GM12878 (cell line): ENCODE measurements at regions not wholly inside any gene's neighbourhood (a gene's known extent, or its start where the extent isn't known, plus 50 kb on each side); places are given as distances from the start of the nearest gene placed in this dataset.

ENCODE experiments used
- ATAC-seq: fragments of 200-7000 bp; cut with Tn5 transposase; 3 replicates; pipeline ENCODE4 v1.9.1; 2020; ENCODE audit warnings: mild to moderate bottlenecking, moderate library complexity
- BruUV-seq: library from RNA; stranded (reverse); fragments of 400-500 nt; replicated peaks from 2 replicates; lab custom pipeline; 2021; lab: Mats Ljungman, UMichigan
- CTCF ChIA-PET: fragments of 300-600 bp; sonication (Branson Sonifier 250); formaldehyde crosslinking; extraction: SDS; loops from one replicate; lab custom pipeline; 2021; ENCODE audit warnings: inconsistent platforms; lab: Yijun Ruan, JAX
- POLR2A ChIA-PET: fragments of 350-600 bp; formaldehyde crosslinking; extraction: SDS; loops from one replicate; lab custom pipeline; 2021; ENCODE audit warnings: inconsistent platforms; lab: Charles Lee
- RAD21 ChIA-PET: fragments of 300-600 bp; sonication (Branson Sonifier 250); formaldehyde crosslinking; loops from one replicate; lab custom pipeline; 2023; ENCODE audit warnings: antibody characterized with exemption; ENCODE audit not compliant: unreplicated experiment; lab: Charles Lee
- SMC1A ChIA-PET: fragments of 300-600 bp; sonication (Branson Sonifier 250); formaldehyde crosslinking; loops from one replicate; lab custom pipeline; 2023; ENCODE audit not compliant: unreplicated experiment, uncharacterized antibody; lab: Charles Lee
- DNase-seq: peaks from one replicate; pipeline ENCODE4 v3.0.0-alpha.2; 2011; ENCODE audit warnings: low read depth, low spot score
- FAIRE-seq: peaks from 3 replicates; lab custom pipeline; 2011; peaks lifted over from hg19 to GRCh38; lab: Jason Lieb, UNC
- H2AFZ ChIP-seq: 2 replicates; pipeline ENCODE4 v1.6.0; 2011; ENCODE audit warnings: low read depth, low read length, control low read depth; ENCODE audit not compliant: control insufficient read depth
- H3K27ac ChIP-seq: 2 replicates; pipeline ENCODE4 v1.5.1; 2011; ENCODE audit warnings: control low read depth; ENCODE audit not compliant: control insufficient read depth, insufficient read depth
- H3K27me3 ChIP-seq, 2 experiments: replicated peaks in 1 of 2; 2 replicates each; pipeline versions ENCODE4 v1.6.0 to v1.6.1; 2011; ENCODE audit warnings: low read length in 1 of 2; ENCODE audit not compliant: control insufficient read depth in 2 of 2, insufficient read depth in 2 of 2
- H3K36me3 ChIP-seq, 2 experiments: 2 replicates each; pipeline ENCODE4 v1.5.1; 2011; ENCODE audit warnings: low read length in 1 of 2; ENCODE audit not compliant: control insufficient read depth in 2 of 2, insufficient read depth in 2 of 2
- H3K4me1 ChIP-seq: 2 replicates; pipeline ENCODE4 v1.6.1; 2011; ENCODE audit warnings: mild to moderate bottlenecking, low read length, moderate library complexity, mixed read lengths; ENCODE audit not compliant: control insufficient read depth, insufficient read depth
- H3K4me2 ChIP-seq: 2 replicates; pipeline ENCODE4 v1.6.0; 2011; ENCODE audit warnings: control low read depth; ENCODE audit not compliant: control insufficient read depth, insufficient read depth
- H3K4me3 ChIP-seq: fragments of 200-600 bp; sonication (generic); 2 replicates; pipeline ENCODE4 v1.5.1; 2016
- H3K79me2 ChIP-seq: 2 replicates; pipeline ENCODE4 v1.6.0; 2011; ENCODE audit warnings: low read length; ENCODE audit not compliant: control insufficient read depth, insufficient read depth
- H3K9ac ChIP-seq: 2 replicates; pipeline ENCODE4 v1.8.0; 2011; ENCODE audit warnings: low read length, control low read depth, mixed read lengths; ENCODE audit not compliant: control insufficient read depth, insufficient read depth
- H3K9me3 ChIP-seq: replicated peaks from 3 replicates; pipeline ENCODE4 v1.5.1; 2011; ENCODE audit warnings: mild to moderate bottlenecking, low read length; ENCODE audit not compliant: control insufficient read depth, insufficient read depth
- H4K20me1 ChIP-seq: 2 replicates; pipeline ENCODE4 v1.6.0; 2011; ENCODE audit not compliant: control insufficient read depth, insufficient read depth
- BACH1 ChIP-seq: fragments of 450-650 bp; IDR thresholded peaks from 2 replicates; pipeline ENCODE4 v1.6.1; 2017; ENCODE audit warnings: mild to moderate bottlenecking, borderline replicate concordance
- CEBPZ ChIP-seq: fragments of 150-350 bp; IDR thresholded peaks from 2 replicates; pipeline ENCODE4 v1.6.1; 2016; ENCODE audit warnings: low read depth, low read length
- CHD2 ChIP-seq: IDR thresholded peaks from 2 replicates; pipeline ENCODE4 v1.6.1; 2011; ENCODE audit warnings: low read depth, low read length, improper control_type of control experiment, borderline replicate concordance
- EP300 ChIP-seq, 2 experiments: fragments of 150-350 bp in 1 of 2; IDR thresholded peaks; 2 replicates each; pipeline ENCODE4 v1.6.1; 2011 to 2012; ENCODE audit warnings: low read depth in 2 of 2, low read length in 2 of 2, borderline replicate concordance in 1 of 2, improper control_type of control experiment in 1 of 2, inconsistent platforms in 1 of 2; ENCODE audit not compliant: control insufficient read depth in 1 of 2
- EZH2 ChIP-seq: IDR thresholded peaks from 2 replicates; pipeline ENCODE4 v1.6.1; 2012; ENCODE audit warnings: low read depth, mild to moderate bottlenecking, control low read depth, inconsistent platforms, low read length, borderline replicate concordance; ENCODE audit not compliant: control insufficient read depth
- NBN ChIP-seq: fragments of 450-650 bp; IDR thresholded peaks from 2 replicates; pipeline ENCODE4 v1.6.1; 2016
- NFIC ChIP-seq: IDR thresholded peaks from 2 replicates; pipeline ENCODE4 v1.6.1; 2012; ENCODE audit warnings: low read depth, mild to moderate bottlenecking, inconsistent platforms, low read length, moderate library complexity
- POLR2A ChIP-seq: IDR thresholded peaks from 2 replicates; pipeline ENCODE4 v1.6.1; 2011; ENCODE audit warnings: low read depth, mild to moderate bottlenecking, low read length
- RBBP5 ChIP-seq: fragments of 200-600 bp; sonication (generic); conservative IDR thresholded peaks from 2 replicates; pipeline ENCODE4 v1.6.1; 2016
- STAT3 ChIP-seq: IDR thresholded peaks from 2 replicates; pipeline ENCODE4 v1.6.1; 2011; ENCODE audit warnings: low read depth, low read length, improper control_type of control experiment
- TCF7 ChIP-seq: IDR thresholded peaks from 2 replicates; pipeline ENCODE4 v1.6.1; 2014; ENCODE audit warnings: antibody characterized with exemption, borderline replicate concordance
- WGBS: methylation state at CpG from one replicate; pipeline ENCODE4 v1.1.6; 2016; ENCODE audit warnings: low lambda C conversion rate; ENCODE audit not compliant: insufficient replicate concordance, insufficient coverage; ENCODE audit errors: missing lambda C conversion rate; 5-methylcytosine and 5-hydroxymethylcytosine counted together
- in situ Hi-C: fragments of 300-500 bp; cut with MboI; formaldehyde crosslinking; loops from 9 replicates; pipeline ENCODE4 v1.14.3; 2018; ENCODE audit warnings: mixed read lengths
- intact Hi-C: fragments of 100-400 bp; cut with micrococcal nuclease; formaldehyde crosslinking; loops from one replicate; pipeline ENCODE4 v1.14.2; 2022; ENCODE audit not compliant: unreplicated experiment
- TF ChIP-seq, protein P1 (sequence below): IDR thresholded peaks from 2 replicates; pipeline ENCODE4 v1.6.1; 2011; ENCODE audit warnings: low read depth, mild to moderate bottlenecking, low read length, moderate library complexity, borderline replicate concordance; ENCODE audit errors: extremely low read depth
- TF ChIP-seq, protein P2 (sequence below): fragments of 450-650 bp; formaldehyde crosslinking; IDR thresholded peaks from 2 replicates; pipeline ENCODE4 v1.4.0; 2020; ENCODE audit warnings: mild to moderate bottlenecking, moderate library complexity

- no peak for TF ChIP-seq STAT3
- TF ChIP-seq, protein P1, sequence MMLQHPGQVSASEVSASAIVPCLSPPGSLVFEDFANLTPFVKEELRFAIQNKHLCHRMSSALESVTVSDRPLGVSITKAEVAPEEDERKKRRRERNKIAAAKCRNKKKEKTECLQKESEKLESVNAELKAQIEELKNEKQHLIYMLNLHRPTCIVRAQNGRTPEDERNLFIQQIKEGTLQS = no peak
- TF ChIP-seq EP300 (IDR thresholded peaks at IDR 0.05; ENCODE audit: borderline replicate concordance in 1 of 2, control insufficient read depth in 1 of 2, low read depth in 2 of 2, low read length in 2 of 2) = no peak
- TF ChIP-seq NFIC = no peak
Measured at GRCh38 chr5:145110834-145111233, 724.3 kb downstream of the PRELID2 start (continued).

DNA sequence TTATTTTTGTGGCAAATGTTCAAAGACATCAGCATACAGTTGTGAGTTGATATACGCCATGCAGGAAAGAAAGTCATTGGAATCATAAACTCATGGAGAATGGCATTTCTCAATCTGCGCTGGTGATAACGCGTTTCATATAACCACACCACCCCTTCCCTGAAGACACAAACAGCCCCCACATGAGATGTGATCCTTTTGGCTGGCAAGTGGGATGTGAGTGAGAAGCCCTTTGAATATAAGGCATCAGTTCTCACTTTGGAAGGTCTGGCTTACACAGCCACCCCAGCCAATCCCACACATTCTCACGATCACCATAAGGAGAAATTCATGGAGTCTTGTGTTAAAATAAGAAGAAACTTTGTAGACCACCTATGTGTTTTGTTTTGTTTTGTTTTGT lies 725.0 kb downstream of the PRELID2 start:
- ChIA-PET RAD21 (no interaction called here), SMC1A (no interaction called here), POLR2A (no interaction called here), CTCF (no interaction called here)
- no peaks in the 10 kb centered on the region for H3K4me1 ChIP-seq
- no peak overlapping the region for H3K9ac ChIP-seq
- DNase-seq = no peak
- no peak for FAIRE-seq
- no peaks in the 10 kb centered on the region for H3K36me3 ChIP-seq
- no peaks in the 10 kb centered on the region for H3K9me3 ChIP-seq
- no peak overlapping the region for H3K4me3 ChIP-seq
- TF ChIP-seq, protein P2, sequence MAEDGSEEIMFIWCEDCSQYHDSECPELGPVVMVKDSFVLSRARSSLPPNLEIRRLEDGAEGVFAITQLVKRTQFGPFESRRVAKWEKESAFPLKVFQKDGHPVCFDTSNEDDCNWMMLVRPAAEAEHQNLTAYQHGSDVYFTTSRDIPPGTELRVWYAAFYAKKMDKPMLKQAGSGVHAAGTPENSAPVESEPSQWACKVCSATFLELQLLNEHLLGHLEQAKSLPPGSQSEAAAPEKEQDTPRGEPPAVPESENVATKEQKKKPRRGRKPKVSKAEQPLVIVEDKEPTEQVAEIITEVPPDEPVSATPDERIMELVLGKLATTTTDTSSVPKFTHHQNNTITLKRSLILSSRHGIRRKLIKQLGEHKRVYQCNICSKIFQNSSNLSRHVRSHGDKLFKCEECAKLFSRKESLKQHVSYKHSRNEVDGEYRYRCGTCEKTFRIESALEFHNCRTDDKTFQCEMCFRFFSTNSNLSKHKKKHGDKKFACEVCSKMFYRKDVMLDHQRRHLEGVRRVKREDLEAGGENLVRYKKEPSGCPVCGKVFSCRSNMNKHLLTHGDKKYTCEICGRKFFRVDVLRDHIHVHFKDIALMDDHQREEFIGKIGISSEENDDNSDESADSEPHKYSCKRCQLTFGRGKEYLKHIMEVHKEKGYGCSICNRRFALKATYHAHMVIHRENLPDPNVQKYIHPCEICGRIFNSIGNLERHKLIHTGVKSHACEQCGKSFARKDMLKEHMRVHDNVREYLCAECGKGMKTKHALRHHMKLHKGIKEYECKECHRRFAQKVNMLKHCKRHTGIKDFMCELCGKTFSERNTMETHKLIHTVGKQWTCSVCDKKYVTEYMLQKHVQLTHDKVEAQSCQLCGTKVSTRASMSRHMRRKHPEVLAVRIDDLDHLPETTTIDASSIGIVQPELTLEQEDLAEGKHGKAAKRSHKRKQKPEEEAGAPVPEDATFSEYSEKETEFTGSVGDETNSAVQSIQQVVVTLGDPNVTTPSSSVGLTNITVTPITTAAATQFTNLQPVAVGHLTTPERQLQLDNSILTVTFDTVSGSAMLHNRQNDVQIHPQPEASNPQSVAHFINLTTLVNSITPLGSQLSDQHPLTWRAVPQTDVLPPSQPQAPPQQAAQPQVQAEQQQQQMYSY (CRISPR knock-in tag) = no peak
- no peak for TF ChIP-seq RBBP5
- no peak for TF ChIP-seq NBN
- no peak for TF ChIP-seq POLR2A
- no peak for TF ChIP-seq CHD2
- TF ChIP-seq BACH1 = no peak
- TF ChIP-seq CEBPZ = no peak
- TF ChIP-seq TCF7 = no peak
- TF ChIP-seq EZH2 = no peak
- H3K27ac ChIP-seq = no peak overlapping the region
- intact Hi-C loops (no loop called here), in situ Hi-C loops (no loop called here)
- H3K79me2 ChIP-seq = no peaks in the 10 kb centered on the region
- H3K27me3 ChIP-seq = no peaks in the 10 kb centered on the region
- no peak overlapping the region for H2AFZ ChIP-seq
- ATAC-seq = no peak
- no peaks in the 10 kb centered on the region for H4K20me1 ChIP-seq
- BruUV-seq = no TSS peak
- H3K4me2 ChIP-seq = no peak overlapping the region
- WGBS = 59% methylated on average over 5 of the region's 5 CpGs
